Neural cell (in vitro differentiated cells): ENCODE measurements at regions not wholly inside any gene's neighbourhood (a gene's known extent, or its start where the extent isn't known, plus 50 kb on each side); places are given as distances from the start of the nearest gene placed in this dataset.

Experiments
- CTCF ChIP-seq: fragments of 450-650 bp; IDR thresholded peaks from 2 replicates; pipeline ENCODE4 v1.5.1; 2014; ENCODE audit warnings: antibody characterized with exemption, mild to moderate bottlenecking, moderate library complexity; ENCODE audit not compliant: poor library complexity, severe bottlenecking
- POLR2AphosphoS5 ChIP-seq: IDR thresholded peaks from 2 replicates; pipeline ENCODE4 v1.6.1; 2012
- REST ChIP-seq: IDR thresholded peaks from 2 replicates; pipeline ENCODE4 v1.6.1; 2012; ENCODE audit warnings: borderline replicate concordance

GRCh38 chr9:27800692-27801370 lies 227.6 kb upstream of the C9orf72 start:
- no peak for TF ChIP-seq CTCF
- no peak for TF ChIP-seq REST
- TF ChIP-seq POLR2AphosphoS5: no peak
